ENCODE measurements at regions not wholly inside any gene's neighbourhood (a gene's known extent, or its start where the extent isn't known, plus 50 kb on each side); places are given as distances from the start of the nearest gene placed in this dataset.
"Not testable (repeated sequence)": the region's sequence is repeated elsewhere in the genome, so short reads cannot be mapped to it uniquely, and the experiment has no call there.

DNA sequence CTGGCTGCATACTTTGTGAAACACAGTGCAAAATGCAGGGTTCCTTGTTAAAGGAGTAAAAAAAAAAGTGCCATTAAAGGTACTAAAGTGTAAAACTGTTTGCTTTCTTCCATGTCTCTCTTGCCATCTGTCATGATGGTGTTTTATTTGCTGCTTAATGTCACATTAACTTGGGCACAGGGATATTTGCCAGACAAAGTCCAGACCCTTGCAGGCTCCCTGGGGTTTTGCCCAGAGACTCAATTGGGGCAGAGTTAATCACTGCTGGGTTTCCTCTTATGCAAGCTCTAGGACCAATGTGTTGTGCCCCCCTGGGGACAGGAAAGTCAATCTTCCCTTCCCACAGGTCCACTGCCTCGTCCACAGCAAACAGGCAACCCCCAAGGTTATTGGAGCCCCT, 274.3 kb upstream of the SGCD start:
- Mint-ChIP-seq H3K4me3 (no peak overlapping the region), H3K27me3 (no peaks in the 10 kb centered on the region), H3K4me1 (ENCODE audit: low read depth) (no peaks in the 10 kb centered on the region), H3K27ac (no peak overlapping the region), H3K36me3 (ENCODE audit: low read depth) (no peaks in the 10 kb centered on the region), H3K9me3 (no peaks in the 10 kb centered on the region)
- no peak for DNase-seq

DNA sequence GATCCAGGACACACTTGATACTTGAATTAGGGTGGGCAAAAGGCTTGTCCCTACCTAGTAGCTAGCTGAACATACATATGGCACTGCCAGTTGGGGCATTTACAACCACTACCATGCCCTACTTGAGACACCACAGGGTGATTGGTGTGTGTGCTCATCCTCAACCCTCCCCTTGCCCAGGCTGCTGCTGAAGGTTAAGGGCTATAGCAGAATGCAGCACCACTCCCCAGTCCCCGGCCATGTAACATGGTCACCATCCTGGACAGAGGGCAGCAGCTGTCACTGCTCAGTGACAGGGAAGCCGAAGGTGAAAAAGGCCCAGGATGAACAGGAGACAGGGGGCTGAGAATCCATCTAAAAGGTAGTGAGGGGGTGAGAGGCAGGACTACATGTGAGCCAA, 273.9 kb upstream of the SGCD start:
- no peak overlapping the region for H3K27ac Mint-ChIP-seq
- H3K27me3 Mint-ChIP-seq: no peaks in the 10 kb centered on the region
- H3K4me3 Mint-ChIP-seq: no peak overlapping the region
- H3K9me3 Mint-ChIP-seq: no peaks in the 10 kb centered on the region
- no peaks in the 10 kb centered on the region for H3K36me3 Mint-ChIP-seq (ENCODE audit: low read depth)
- H3K4me1 Mint-ChIP-seq (ENCODE audit: low read depth): no peaks in the 10 kb centered on the region
- no peak for DNase-seq

DNA sequence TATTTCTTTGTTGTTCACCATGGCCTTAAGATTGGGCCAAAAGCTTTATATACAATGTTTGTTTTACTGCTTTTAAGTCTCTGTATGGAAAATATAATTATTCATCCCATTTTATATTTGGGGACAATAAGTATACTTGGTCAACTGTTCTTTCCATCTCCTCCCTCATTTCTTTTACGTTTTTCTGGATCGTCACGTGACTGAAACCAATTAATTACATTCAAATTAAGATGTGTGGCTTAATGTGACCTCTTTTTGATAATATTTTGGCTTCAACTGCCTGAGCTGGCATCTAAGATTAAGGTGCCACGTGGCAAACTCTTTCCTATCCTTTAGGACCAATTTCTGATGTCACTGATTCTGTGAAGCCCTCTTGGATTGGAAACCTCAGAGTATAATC, 250.1 kb upstream of the SGCD start:
- no peak for DNase-seq
- no peak overlapping the region for H3K27ac Mint-ChIP-seq
- no peak overlapping the region for H3K4me3 Mint-ChIP-seq
- H3K27me3 Mint-ChIP-seq: peaks cover 3% of the 10 kb centered on the region
- H3K9me3 Mint-ChIP-seq: peaks cover 9% of the 10 kb centered on the region
- no peaks in the 10 kb centered on the region for H3K36me3 Mint-ChIP-seq (ENCODE audit: low read depth)
- no peaks in the 10 kb centered on the region for H3K4me1 Mint-ChIP-seq (ENCODE audit: low read depth)

DNA sequence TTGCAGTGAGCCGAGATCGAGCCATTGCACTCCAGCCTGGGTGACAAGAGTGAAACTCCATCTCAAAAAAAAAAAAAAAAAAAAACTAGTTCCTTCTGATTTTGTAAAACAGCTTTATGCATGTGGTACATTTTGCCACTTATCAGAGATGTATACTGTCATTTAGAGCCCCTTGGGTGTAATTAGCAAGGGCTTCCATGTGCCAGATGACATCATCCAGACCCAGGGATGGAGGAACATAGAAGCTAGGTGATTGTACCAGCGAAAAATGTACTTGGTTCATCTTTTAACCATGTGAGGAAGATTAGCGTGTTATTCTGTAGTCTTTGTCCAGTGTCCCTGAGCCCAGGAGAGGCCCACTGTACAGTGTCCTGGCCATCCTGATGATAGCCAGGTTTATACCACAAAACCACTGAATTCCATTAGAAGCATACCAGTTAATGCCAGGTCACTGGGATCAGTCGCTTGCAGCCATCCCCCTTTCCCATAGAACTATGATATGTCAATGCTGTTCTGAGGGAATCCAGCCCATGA, 239.3 kb upstream of the SGCD start:
- H3K4me1 Mint-ChIP-seq (ENCODE audit: low read depth): no peaks in the 10 kb centered on the region
- peaks cover 10% of the 10 kb centered on the region for H3K9me3 Mint-ChIP-seq
- H3K36me3 Mint-ChIP-seq (ENCODE audit: low read depth): no peaks in the 10 kb centered on the region
- no peaks in the 10 kb centered on the region for H3K27me3 Mint-ChIP-seq
- H3K27ac Mint-ChIP-seq: no peak overlapping the region
- DNase-seq: no peak
- no peak overlapping the region for H3K4me3 Mint-ChIP-seq

DNA sequence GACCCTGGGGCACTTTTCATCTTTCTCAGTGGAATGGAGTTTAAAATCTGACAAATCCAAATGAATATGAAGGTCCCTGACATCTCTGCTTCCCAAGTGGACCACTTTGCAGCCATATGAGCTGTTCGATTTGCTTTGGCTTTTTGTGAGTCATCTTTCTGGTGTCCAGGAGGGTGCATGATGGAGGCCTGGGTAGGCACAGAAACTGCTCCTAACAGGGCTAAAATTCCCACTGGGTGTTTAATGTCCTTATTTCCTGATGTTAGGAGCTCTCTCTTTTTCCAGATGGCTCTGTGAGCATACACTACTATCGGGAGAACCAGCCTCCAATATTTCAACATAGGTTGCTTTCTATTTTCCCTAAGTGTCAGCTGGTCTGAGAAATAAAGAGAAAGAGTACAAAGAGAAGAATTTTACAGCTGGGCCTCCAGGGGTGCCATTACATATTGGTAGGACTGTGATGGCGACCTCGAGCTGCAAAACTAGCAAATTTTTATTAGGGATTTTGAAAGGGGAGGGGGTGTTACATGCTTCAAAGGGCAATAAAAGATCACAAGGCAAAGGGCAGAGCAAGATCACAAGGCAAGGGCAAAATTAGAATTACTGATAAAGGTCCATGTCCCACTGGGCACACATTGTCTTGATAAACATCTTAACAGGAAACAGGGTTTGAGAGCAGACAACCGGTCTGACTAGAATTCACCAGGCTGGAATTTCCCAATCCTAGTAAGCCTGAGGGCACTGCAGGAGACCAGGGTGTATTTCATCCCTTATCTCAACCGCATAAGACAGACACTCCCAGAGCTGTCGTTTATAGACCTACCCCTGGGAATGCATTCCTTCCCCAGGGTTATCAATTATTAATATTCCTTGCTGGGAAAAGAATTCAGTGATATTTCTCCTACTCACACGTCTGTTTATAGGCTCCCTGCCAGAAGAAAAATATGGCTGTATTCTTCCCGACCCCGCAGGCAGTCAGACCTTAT, 236.7 kb upstream of the SGCD start:
- not testable (repeated sequence) for H3K27me3 Mint-ChIP-seq; H3K4me3 Mint-ChIP-seq; H3K27ac Mint-ChIP-seq; H3K4me1 Mint-ChIP-seq (ENCODE audit: low read depth); H3K36me3 Mint-ChIP-seq (ENCODE audit: low read depth); DNase-seq
- peaks cover 12% of the 10 kb centered on the region for H3K9me3 Mint-ChIP-seq

DNA sequence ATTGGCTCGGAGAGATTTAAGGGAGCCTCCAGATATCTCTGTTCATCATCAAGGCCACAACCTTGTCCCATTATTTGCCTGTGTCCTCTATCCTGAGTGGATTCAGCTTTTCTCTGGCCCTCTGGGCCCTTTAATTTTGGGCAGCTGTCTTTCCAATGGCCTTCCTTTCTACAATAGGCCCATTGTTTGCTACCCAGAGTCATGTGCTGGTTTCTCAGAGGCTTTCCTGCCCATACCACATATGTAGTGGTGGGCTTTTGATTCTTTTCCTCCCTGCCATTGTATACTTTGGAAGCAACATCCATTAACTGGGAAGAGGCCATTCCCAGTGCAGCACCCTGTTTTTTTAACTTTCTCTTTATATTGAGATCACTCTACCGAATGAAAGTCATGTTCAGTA, 233.9 kb upstream of the SGCD start:
- Mint-ChIP-seq H3K4me3 (no peak overlapping the region), H3K27me3 (peaks cover 3% of the 10 kb centered on the region), H3K36me3 (ENCODE audit: low read depth) (no peaks in the 10 kb centered on the region), H3K9me3 (peaks cover 12% of the 10 kb centered on the region), H3K4me1 (ENCODE audit: low read depth) (no peaks in the 10 kb centered on the region), H3K27ac (no peak overlapping the region)
- no peak for DNase-seq

DNA sequence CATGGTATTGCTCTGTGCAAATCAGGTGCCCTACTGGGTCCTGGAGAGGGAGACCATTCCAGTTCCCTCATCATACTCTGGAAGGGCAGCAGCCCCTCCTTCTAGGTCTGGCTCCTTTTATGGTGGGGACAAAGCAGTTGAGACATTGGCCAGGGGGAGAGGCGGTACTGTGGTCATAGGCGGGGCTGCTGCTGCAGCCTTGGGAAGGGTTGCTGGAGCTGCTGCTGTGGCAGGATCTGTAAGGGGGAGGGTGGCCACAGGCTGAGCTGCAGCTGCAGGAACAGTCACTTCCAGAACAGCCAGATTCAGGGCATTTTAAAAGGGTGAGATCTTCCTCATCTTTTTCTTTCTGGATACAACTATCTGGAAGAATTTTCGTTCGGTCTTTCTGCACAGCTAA, 233.0 kb upstream of the SGCD start:
- Mint-ChIP-seq H3K4me1 (ENCODE audit: low read depth) (no peaks in the 10 kb centered on the region), H3K36me3 (ENCODE audit: low read depth) (no peaks in the 10 kb centered on the region), H3K27ac (no peak overlapping the region), H3K9me3 (peaks cover 12% of the 10 kb centered on the region), H3K27me3 (peaks cover 3% of the 10 kb centered on the region), H3K4me3 (no peak overlapping the region)
- no peak for DNase-seq

DNA sequence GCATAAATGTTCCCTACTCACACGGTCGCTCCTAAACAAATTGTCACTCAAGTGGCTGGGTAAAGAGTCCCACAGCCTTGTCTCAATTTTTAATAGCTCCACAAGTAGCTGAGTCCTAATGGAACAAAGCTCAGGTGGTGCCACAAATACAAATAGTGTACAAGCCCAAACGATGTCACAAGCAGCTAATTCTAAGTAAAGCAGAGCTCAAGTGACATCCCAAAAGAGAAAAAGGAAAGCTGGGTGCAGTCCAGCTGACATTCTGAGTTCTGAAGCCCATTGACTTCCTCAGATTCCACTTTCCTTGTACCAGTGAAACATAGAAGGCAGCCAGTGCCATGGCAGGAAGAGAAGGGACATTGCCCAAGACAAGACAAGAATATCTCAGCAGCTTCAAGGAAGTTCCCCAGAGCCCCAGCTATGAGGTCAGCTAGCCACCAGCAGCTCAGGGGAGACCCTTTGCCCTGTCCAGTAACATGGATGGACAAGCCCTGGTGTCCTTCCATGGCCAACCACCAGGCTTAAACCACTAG, 231.2 kb upstream of the SGCD start:
- H3K4me1 Mint-ChIP-seq (ENCODE audit: low read depth): no peaks in the 10 kb centered on the region
- H3K4me3 Mint-ChIP-seq: no peak overlapping the region
- H3K27me3 Mint-ChIP-seq: peaks cover 3% of the 10 kb centered on the region
- H3K27ac Mint-ChIP-seq: no peak overlapping the region
- H3K9me3 Mint-ChIP-seq: peaks cover 3% of the 10 kb centered on the region
- no peak for DNase-seq
- no peaks in the 10 kb centered on the region for H3K36me3 Mint-ChIP-seq (ENCODE audit: low read depth)

DNA sequence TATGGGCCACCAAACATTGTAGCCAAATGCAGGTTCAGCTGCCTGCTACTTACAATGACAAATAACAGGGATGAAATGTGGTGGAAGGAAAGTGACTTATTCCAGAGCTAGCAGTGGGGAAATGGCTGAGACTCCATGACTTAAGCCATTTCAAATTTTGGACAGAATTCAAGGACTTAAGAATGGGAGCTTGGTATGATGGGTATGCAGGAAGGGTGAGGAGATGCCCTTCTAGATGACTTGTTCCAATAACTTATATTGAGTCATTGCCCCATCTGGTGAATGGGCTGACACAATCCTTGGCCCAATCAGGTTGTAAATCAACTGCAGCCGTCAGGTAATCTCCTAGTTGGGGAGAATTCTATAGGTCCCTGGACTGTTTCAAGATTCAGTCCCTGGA, 230.7 kb upstream of the SGCD start:
- Mint-ChIP-seq H3K9me3 (peaks cover 1% of the 10 kb centered on the region), H3K27ac (no peak overlapping the region), H3K4me3 (no peak overlapping the region), H3K36me3 (ENCODE audit: low read depth) (no peaks in the 10 kb centered on the region), H3K4me1 (ENCODE audit: low read depth) (no peaks in the 10 kb centered on the region), H3K27me3 (peaks cover 3% of the 10 kb centered on the region)
- no peak for DNase-seq

DNA sequence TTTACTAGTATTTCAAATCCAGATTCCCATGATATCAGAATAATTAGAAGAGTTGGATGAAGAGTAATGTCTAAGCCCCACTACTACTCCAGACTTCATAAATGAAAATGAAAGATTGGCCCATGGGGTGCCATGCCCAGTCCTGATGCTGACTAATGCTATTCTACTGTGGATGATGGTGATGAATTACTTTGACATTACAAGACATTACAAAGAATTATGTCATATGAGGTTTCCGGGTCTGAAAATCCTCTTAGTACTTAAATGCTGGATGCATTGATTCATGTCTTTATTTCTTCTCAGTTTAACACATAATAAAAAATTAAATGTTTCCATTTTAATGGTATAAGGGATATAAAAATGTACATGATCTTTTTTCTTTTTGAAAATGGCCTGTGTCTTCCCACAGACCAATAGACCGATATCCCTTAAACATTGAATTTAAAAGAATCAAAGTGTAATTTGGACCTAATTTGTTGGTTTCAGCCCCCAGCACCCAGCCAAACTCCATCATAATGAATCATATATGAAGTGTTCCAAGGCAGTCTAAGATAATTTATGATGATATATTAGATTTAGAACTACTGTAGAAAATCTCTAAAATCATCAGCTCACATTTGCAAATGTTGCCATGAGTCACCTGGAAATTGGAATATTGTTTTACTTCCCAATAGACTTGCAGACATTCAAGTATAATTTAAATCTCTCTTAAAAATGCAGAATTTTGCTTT, 223.6 kb upstream of the SGCD start:
- H3K9me3 Mint-ChIP-seq: no peaks in the 10 kb centered on the region
- no peak overlapping the region for H3K27ac Mint-ChIP-seq
- no peaks in the 10 kb centered on the region for H3K4me1 Mint-ChIP-seq (ENCODE audit: low read depth)
- H3K27me3 Mint-ChIP-seq: peaks cover 6% of the 10 kb centered on the region
- DNase-seq: no peak
- no peak overlapping the region for H3K4me3 Mint-ChIP-seq
- H3K36me3 Mint-ChIP-seq (ENCODE audit: low read depth): no peaks in the 10 kb centered on the region

DNA sequence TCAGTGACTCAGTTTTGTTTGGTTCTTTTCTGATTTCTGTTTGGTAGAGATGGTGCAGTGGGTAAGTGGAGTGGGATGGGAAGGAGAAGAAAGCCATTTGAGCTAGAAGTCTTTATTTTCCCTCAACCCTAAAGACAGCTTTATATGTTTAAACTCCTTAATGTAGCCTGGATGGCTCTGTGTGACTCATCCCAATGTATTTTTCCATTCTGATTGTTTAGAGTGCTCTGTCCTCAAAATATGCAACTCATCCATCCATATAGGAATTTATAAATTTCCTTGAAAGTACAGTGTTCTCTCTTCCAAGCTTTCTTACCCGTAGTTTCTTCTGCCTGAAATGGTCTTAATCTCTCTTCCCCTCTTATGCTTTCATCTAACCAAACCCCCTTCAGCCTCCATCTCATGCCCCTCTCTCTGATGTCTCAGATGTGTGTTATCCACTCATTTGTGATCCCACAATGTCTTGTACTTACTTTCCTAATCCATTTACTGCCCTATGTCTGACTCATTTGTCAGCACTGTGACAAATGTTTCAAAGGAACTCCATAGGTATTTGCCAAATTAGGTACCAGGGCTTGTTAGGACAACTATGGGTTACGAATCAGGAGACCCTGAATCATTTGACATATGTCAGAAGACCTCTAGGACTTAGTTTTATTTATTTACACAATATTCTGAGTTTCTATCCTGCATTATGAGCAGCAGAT, 217.5 kb upstream of the SGCD start:
- H3K36me3 Mint-ChIP-seq (ENCODE audit: low read depth): no peaks in the 10 kb centered on the region
- H3K9me3 Mint-ChIP-seq: no peaks in the 10 kb centered on the region
- no peak for DNase-seq
- no peak overlapping the region for H3K27ac Mint-ChIP-seq
- no peak overlapping the region for H3K4me3 Mint-ChIP-seq
- no peaks in the 10 kb centered on the region for H3K4me1 Mint-ChIP-seq (ENCODE audit: low read depth)
- peaks cover 6% of the 10 kb centered on the region for H3K27me3 Mint-ChIP-seq

DNA sequence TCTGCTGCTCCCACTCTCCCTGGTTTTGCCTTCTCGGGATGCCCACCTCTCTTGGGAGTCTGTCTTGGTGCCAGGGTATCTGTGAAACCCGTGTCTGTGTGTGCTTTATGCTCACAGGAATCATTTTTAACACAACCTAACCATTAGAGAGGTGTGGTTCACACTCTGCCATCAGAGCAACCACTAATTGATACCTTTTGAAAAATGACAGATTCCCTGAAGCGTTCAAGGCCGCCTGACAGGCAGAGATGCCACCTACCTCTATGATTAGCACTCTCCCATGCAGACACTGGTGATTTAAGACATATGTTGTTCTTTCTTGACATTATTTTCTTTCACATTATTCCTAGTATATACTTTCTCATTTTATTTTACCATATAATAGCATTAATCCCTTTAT, 207.3 kb upstream of the SGCD start:
- H3K9me3 Mint-ChIP-seq: no peaks in the 10 kb centered on the region
- no peak overlapping the region for H3K27ac Mint-ChIP-seq
- H3K4me1 Mint-ChIP-seq (ENCODE audit: low read depth): no peaks in the 10 kb centered on the region
- peaks cover 25% of the 10 kb centered on the region for H3K27me3 Mint-ChIP-seq
- no peaks in the 10 kb centered on the region for H3K36me3 Mint-ChIP-seq (ENCODE audit: low read depth)
- DNase-seq: no peak
- no peak overlapping the region for H3K4me3 Mint-ChIP-seq

DNA sequence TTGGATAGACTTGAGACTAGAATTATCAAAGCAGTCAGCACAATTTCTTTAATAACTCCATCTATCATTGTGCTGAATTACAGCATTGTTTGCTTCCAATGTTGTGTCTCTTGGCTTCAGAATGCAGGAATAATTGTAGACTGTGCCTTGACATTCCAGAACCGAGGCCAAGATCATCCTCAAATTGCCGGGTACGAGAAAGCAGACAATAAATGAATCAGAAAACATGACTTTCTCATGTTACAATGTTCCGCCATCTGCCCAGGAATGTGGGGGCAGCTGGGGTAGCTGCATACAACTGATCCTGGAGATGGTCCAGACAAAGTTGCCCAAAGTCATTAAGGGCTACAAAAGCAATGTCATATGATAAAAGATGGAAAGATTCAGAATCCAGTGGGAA, 206.2 kb upstream of the SGCD start:
- no peak for DNase-seq
- Mint-ChIP-seq H3K4me1 (ENCODE audit: low read depth) (no peaks in the 10 kb centered on the region), H3K9me3 (no peaks in the 10 kb centered on the region), H3K4me3 (no peak overlapping the region), H3K27ac (no peak overlapping the region), H3K27me3 (peaks cover 31% of the 10 kb centered on the region), H3K36me3 (ENCODE audit: low read depth) (no peaks in the 10 kb centered on the region)

DNA sequence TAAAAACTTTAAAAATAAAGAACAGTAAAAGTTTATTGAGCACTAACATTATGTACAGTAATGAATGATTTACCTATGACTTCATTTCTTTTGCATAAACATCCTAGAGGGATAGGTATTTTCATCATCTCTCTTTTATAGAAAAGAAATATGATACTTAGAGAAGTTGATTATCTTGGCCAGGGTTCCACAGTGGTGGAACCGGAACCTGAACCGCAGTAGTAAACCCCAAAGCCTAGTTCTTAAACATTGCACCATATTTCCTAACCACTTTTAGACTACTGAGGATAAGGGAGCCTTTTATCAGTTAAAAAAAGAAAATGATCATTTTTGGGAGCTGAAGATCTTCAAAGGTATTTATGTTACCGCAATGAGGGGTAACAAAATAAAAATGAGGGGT, 205.7 kb upstream of the SGCD start:
- H3K27ac Mint-ChIP-seq: no peak overlapping the region

More for the DNA sequence above, 205.7 kb upstream of the SGCD start:
- Mint-ChIP-seq H3K4me1 (ENCODE audit: low read depth) (no peaks in the 10 kb centered on the region), H3K9me3 (no peaks in the 10 kb centered on the region), H3K27me3 (peaks cover 29% of the 10 kb centered on the region), H3K36me3 (ENCODE audit: low read depth) (no peaks in the 10 kb centered on the region), H3K4me3 (no peak overlapping the region)
- DNase-seq: no peak
